Hepatocyte (in vitro differentiated cells): ENCODE measurements at regions not wholly inside any gene's neighbourhood (a gene's known extent, or its start where the extent isn't known, plus 50 kb on each side); places are given as distances from the start of the nearest gene placed in this dataset.
"Not testable (repeated sequence)": the region's sequence is repeated elsewhere in the genome, so short reads cannot be mapped to it uniquely, and the experiment has no call there.

ENCODE experiments used
- CTCF ChIP-seq: fragments of 200-600 bp; sonication (generic); IDR thresholded peaks from 2 replicates; pipeline ENCODE4 v1.5.1; 2016; ENCODE audit warnings: antibody characterized with exemption, mild to moderate bottlenecking; ENCODE audit not compliant: poor library complexity
- EZH2 ChIP-seq: fragments of 200-600 bp; sonication (generic); IDR thresholded peaks from 2 replicates; pipeline ENCODE4 v1.6.1; 2016; ENCODE audit warnings: antibody characterized with exemption, mild to moderate bottlenecking, borderline replicate concordance

- TF ChIP-seq CTCF, EZH2: not testable (repeated sequence)
Measured at GRCh38 chr9:42759320-42759719, 575.9 kb downstream of the SPATA31A6 start.
